ENCODE measurements at regions not wholly inside any gene's neighbourhood (a gene's known extent, or its start where the extent isn't known, plus 50 kb on each side); places are given as distances from the start of the nearest gene placed in this dataset.

GRCh38 chr21:31447505-31447904 lies 103.4 kb upstream of the TIAM1 start:
- no peak for DNase-seq (ENCODE audit: extremely low read depth, low read depth)

GRCh38 chr21:31446226-31446855 lies 102.3 kb upstream of the TIAM1 start:
- no peak for DNase-seq (ENCODE audit: extremely low read depth, low read depth)
- no peak for TF ChIP-seq CTCF (IDR thresholded peaks at IDR 0.05; ENCODE audit: low read depth, low read length)

More at GRCh38 chr21:31447505-31447904, 103.4 kb upstream of the TIAM1 start:
- no peak for TF ChIP-seq CTCF (IDR thresholded peaks at IDR 0.05; ENCODE audit: low read depth, low read length)

GRCh38 chr21:31445137-31445536 lies 101.1 kb upstream of the TIAM1 start:
- no peak for DNase-seq (ENCODE audit: extremely low read depth, low read depth)
- TF ChIP-seq CTCF (IDR thresholded peaks at IDR 0.05; ENCODE audit: low read depth, low read length), result no peak

- no peak for DNase-seq (ENCODE audit: extremely low read depth, low read depth)
- TF ChIP-seq CTCF (IDR thresholded peaks at IDR 0.05; ENCODE audit: low read depth, low read length), result no peak
These were observed 99.9 kb upstream of the TIAM1 start for GRCh38 chr21:31443736-31444521.

GRCh38 chr21:31442339-31442738 lies 98.3 kb upstream of the TIAM1 start:
- no peak for TF ChIP-seq CTCF (IDR thresholded peaks at IDR 0.05; ENCODE audit: low read depth, low read length)
- DNase-seq (ENCODE audit: extremely low read depth, low read depth), result no peak

GRCh38 chr21:31429506-31429905 lies 85.4 kb upstream of the TIAM1 start:
- no peak for TF ChIP-seq CTCF (IDR thresholded peaks at IDR 0.05; ENCODE audit: low read depth, low read length)
- no peak for DNase-seq (ENCODE audit: extremely low read depth, low read depth)

GRCh38 chr21:31426235-31426797 lies 82.3 kb upstream of the TIAM1 start:
- TF ChIP-seq CTCF (IDR thresholded peaks at IDR 0.05; ENCODE audit: low read depth, low read length), result no peak
- DNase-seq (ENCODE audit: extremely low read depth, low read depth), result no peak
